HepG2 (cell line): ENCODE measurements at regions not wholly inside any gene's neighbourhood (a gene's known extent, or its start where the extent isn't known, plus 50 kb on each side); places are given as distances from the start of the nearest gene placed in this dataset.

ENCODE experiments used
- ATAC-seq: fragments of 200-7000 bp; cut with Tn5 transposase; 3 replicates; pipeline ENCODE4 v1.9.1; 2020; ENCODE audit warnings: mild to moderate bottlenecking, moderate library complexity
- BruUV-seq: library from RNA; stranded (reverse); fragments of 400-500 nt; replicated peaks from 2 replicates; lab custom pipeline; 2021; lab: Mats Ljungman, UMichigan
- CTCF ChIA-PET: fragments of 300-600 bp; formaldehyde crosslinking; extraction: SDS; loops from one replicate; lab custom pipeline; 2021; ENCODE audit warnings: low total read pairs, inconsistent platforms, low intra/inter-chr PET ratio; lab: Yijun Ruan, JAX
- POLR2A ChIA-PET: fragments of 350-600 bp; sonication (Branson Sonifier 250); formaldehyde crosslinking; loops from one replicate; lab custom pipeline; 2020; ENCODE audit warnings: antibody characterized with exemption, inconsistent platforms; lab: Yijun Ruan, JAX
- DNase-seq: peaks from one replicate; pipeline ENCODE4 v3.0.0-alpha.2; 2015; ENCODE audit warnings: low spot score
- FAIRE-seq: peaks from 3 replicates; lab custom pipeline; 2011; peaks lifted over from hg19 to GRCh38; lab: Jason Lieb, UNC
- H2AFZ ChIP-seq: one replicate; pipeline ENCODE4 v1.6.1; 2011; ENCODE audit warnings: low read length, inconsistent platforms
- H3K27ac ChIP-seq: fragments of 300-600 bp; 3 replicates; pipeline ENCODE4 v1.8.0; 2011; ENCODE audit warnings: mixed run types, mild to moderate bottlenecking, mixed read lengths, low read length, inconsistent platforms; ENCODE audit not compliant: insufficient read depth; ENCODE audit errors: extremely low read length
- H3K27me3 ChIP-seq, 2 experiments: fragments of 200-600 bp in 1 of 2; 2 replicates in 1 of 2; 3 replicates in 1 of 2; pipeline versions ENCODE4 v1.6.0 to v1.8.0; 2011; ENCODE audit warnings: low read length in 2 of 2, mild to moderate bottlenecking in 2 of 2, moderate library complexity in 2 of 2, inconsistent platforms in 1 of 2; ENCODE audit not compliant: insufficient read depth in 2 of 2, control insufficient read depth in 1 of 2
- H3K36me3 ChIP-seq, 2 experiments: fragments of 200-600 bp in 1 of 2; replicated peaks in 1 of 2; 2 replicates in 1 of 2; 3 replicates in 1 of 2; pipeline versions ENCODE4 v1.5.1 to v1.8.0; 2011; ENCODE audit warnings: low read length in 2 of 2, inconsistent platforms in 1 of 2; ENCODE audit not compliant: insufficient read depth in 2 of 2, control insufficient read depth in 1 of 2
- H3K4me1 ChIP-seq: 2 replicates; pipeline ENCODE4 v1.5.1; 2012; ENCODE audit warnings: low read length, inconsistent platforms; ENCODE audit not compliant: insufficient read depth
- H3K4me2 ChIP-seq: 2 replicates; pipeline ENCODE4 v1.6.0; 2011; ENCODE audit warnings: low read depth, low read length, inconsistent platforms
- H3K4me3 ChIP-seq, 3 experiments: fragments of 200-600 bp in 1 of 3; sonication (generic), shearing (Covaris generic) in 1 of 3; replicated peaks in 1 of 3; 2 replicates each; pipeline ENCODE4 v1.5.1; 2011 to 2016; ENCODE audit warnings: low read length in 3 of 3, inconsistent platforms in 2 of 3, low read depth in 2 of 3, mild to moderate bottlenecking in 2 of 3, control low read depth in 1 of 3, mixed read lengths in 1 of 3; ENCODE audit not compliant: insufficient read depth in 1 of 3
- H3K79me2 ChIP-seq: one replicate; pipeline ENCODE4 v1.6.1; 2011; ENCODE audit warnings: low read length, inconsistent platforms; ENCODE audit not compliant: insufficient read depth
- H3K9ac ChIP-seq: 2 replicates; pipeline ENCODE4 v1.6.0; 2011; ENCODE audit warnings: mild to moderate bottlenecking, low read depth, low read length, inconsistent platforms; ENCODE audit not compliant: insufficient read depth
- H3K9me3 ChIP-seq: 2 replicates; pipeline ENCODE4 v1.5.1; 2012; ENCODE audit warnings: mild to moderate bottlenecking, low read length
- H4K20me1 ChIP-seq: 2 replicates; pipeline ENCODE4 v1.6.0; 2011; ENCODE audit warnings: inconsistent platforms, mild to moderate bottlenecking, low read length, moderate library complexity; ENCODE audit not compliant: insufficient read depth
- FOXM1 ChIP-seq: sonication (generic); formaldehyde crosslinking; IDR thresholded peaks from 2 replicates; pipeline ENCODE4 v1.5.0; 2020; ENCODE audit warnings: missing genetic modification reagents
- KLF13 ChIP-seq: sonication (generic); formaldehyde crosslinking; IDR thresholded peaks from 2 replicates; pipeline ENCODE4 v1.4.0; 2020; ENCODE audit warnings: mild to moderate bottlenecking, missing genetic modification reagents
- MAZ ChIP-seq, 2 experiments: sonication (generic) in 1 of 2; formaldehyde crosslinking in 1 of 2; IDR thresholded peaks; 2 replicates each; pipeline versions ENCODE4 v1.5.0 to v1.6.1; 2012 to 2020; ENCODE audit warnings: low read depth in 2 of 2, mild to moderate bottlenecking in 2 of 2, borderline replicate concordance in 1 of 2, improper control_type of control experiment in 1 of 2, low read length in 1 of 2, missing genetic modification reagents in 1 of 2, moderate library complexity in 1 of 2
- NONO ChIP-seq, 2 experiments: fragments of 450-650 bp in 1 of 2; sonication (generic) in 1 of 2; formaldehyde crosslinking in 1 of 2; IDR thresholded peaks in 1 of 2; conservative IDR thresholded peaks in 1 of 2; 2 replicates each; pipeline versions ENCODE4 v1.6.1 to v1.8.0; 2017 to 2022; ENCODE audit warnings: mild to moderate bottlenecking in 1 of 2, missing genetic modification reagents in 1 of 2, moderate library complexity in 1 of 2
- SATB2 ChIP-seq: sonication (generic); formaldehyde crosslinking; IDR thresholded peaks from 2 replicates; pipeline ENCODE4 v1.5.0; 2020; ENCODE audit warnings: missing genetic modification reagents
- SP1 ChIP-seq, 2 experiments: fragments of 450-650 bp in 1 of 2; sonication (generic) in 1 of 2; formaldehyde crosslinking in 1 of 2; IDR thresholded peaks; 2 replicates each; pipeline versions ENCODE4 v1.4.0 to v1.6.1; 2016 to 2020; ENCODE audit warnings: missing genetic modification reagents in 1 of 2
- SP2 ChIP-seq: sonication (generic); formaldehyde crosslinking; IDR thresholded peaks from 2 replicates; pipeline ENCODE4 v1.5.1; 2020; ENCODE audit warnings: mild to moderate bottlenecking, missing genetic modification reagents
- ZNF605 ChIP-seq: sonication (generic); formaldehyde crosslinking; IDR thresholded peaks from 2 replicates; pipeline ENCODE4 v1.8.0; 2022; ENCODE audit warnings: mild to moderate bottlenecking, missing genetic modification reagents
- WGBS: methylation state at CpG from one replicate; pipeline ENCODE4 v1.1.6; 2017; ENCODE audit warnings: low lambda C conversion rate; 5-methylcytosine and 5-hydroxymethylcytosine counted together
- in situ Hi-C: cut with HindIII; loops from 2 replicates; pipeline ENCODE4 v1.10.0; 2017; ENCODE audit warnings: low pct_unique_long_range_greater_than_20kb; ENCODE audit not compliant: extremely low pct_ligation_motif_present
- intact Hi-C: fragments of 100-400 bp; cut with micrococcal nuclease; formaldehyde crosslinking; loops from one replicate; pipeline ENCODE4 v1.10.0; 2022; ENCODE audit not compliant: unreplicated experiment
- TF ChIP-seq, protein P1 (sequence below): sonication (generic); formaldehyde crosslinking; IDR thresholded peaks from one replicate; pipeline ENCODE4 v1.5.1; 2020; ENCODE audit warnings: mild to moderate bottlenecking, missing genetic modification reagents; ENCODE audit errors: not compliant biosample characterization

DNA sequence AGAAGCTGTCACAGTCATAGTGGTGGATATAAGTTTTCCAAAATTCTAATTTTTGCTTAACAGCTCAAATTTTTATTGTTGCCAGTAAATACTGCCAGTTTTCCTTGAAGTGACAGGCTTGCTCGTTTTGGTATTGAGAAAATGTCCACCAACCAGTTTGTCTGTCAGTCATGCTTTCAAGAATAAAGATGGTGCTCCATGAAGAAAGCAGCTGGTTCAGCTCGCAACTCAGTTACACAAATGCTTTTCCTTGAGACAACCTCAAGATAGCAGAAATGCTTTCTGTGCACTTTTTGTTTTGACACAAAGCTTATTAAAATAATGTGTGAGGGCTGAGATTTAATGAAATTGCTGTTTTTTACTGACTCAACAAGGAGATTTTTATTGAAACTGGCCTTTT lies 135.7 kb downstream of the LRRC70 start:
- ChIA-PET CTCF (no interaction called here), POLR2A (no interaction called here)
- Histone ChIP-seq H3K9me3 (no peaks in the 10 kb centered on the region), H3K4me3 (no peak overlapping the region), H3K4me1 (no peaks in the 10 kb centered on the region), H4K20me1 (no peaks in the 10 kb centered on the region), H3K27me3 (no peaks in the 10 kb centered on the region), H3K9ac (no peak overlapping the region), H3K79me2 (no peaks in the 10 kb centered on the region), H3K36me3 (no peaks in the 10 kb centered on the region), H3K27ac (no peak overlapping the region), H2AFZ (no peak overlapping the region), H3K4me2 (no peak overlapping the region)
- no TSS peak for BruUV-seq
- intact Hi-C loops (no loop called here), in situ Hi-C loops (no loop called here)
- TF ChIP-seq SP1 (IDR thresholded peaks at IDR 0.05) = no peak
- no peak for TF ChIP-seq SP1 (CRISPR knock-in tag; IDR thresholded peaks at IDR 0.05)
- no peak for TF ChIP-seq SATB2
- TF ChIP-seq SP2 (CRISPR knock-in tag) = no peak
- TF ChIP-seq, protein P1, sequence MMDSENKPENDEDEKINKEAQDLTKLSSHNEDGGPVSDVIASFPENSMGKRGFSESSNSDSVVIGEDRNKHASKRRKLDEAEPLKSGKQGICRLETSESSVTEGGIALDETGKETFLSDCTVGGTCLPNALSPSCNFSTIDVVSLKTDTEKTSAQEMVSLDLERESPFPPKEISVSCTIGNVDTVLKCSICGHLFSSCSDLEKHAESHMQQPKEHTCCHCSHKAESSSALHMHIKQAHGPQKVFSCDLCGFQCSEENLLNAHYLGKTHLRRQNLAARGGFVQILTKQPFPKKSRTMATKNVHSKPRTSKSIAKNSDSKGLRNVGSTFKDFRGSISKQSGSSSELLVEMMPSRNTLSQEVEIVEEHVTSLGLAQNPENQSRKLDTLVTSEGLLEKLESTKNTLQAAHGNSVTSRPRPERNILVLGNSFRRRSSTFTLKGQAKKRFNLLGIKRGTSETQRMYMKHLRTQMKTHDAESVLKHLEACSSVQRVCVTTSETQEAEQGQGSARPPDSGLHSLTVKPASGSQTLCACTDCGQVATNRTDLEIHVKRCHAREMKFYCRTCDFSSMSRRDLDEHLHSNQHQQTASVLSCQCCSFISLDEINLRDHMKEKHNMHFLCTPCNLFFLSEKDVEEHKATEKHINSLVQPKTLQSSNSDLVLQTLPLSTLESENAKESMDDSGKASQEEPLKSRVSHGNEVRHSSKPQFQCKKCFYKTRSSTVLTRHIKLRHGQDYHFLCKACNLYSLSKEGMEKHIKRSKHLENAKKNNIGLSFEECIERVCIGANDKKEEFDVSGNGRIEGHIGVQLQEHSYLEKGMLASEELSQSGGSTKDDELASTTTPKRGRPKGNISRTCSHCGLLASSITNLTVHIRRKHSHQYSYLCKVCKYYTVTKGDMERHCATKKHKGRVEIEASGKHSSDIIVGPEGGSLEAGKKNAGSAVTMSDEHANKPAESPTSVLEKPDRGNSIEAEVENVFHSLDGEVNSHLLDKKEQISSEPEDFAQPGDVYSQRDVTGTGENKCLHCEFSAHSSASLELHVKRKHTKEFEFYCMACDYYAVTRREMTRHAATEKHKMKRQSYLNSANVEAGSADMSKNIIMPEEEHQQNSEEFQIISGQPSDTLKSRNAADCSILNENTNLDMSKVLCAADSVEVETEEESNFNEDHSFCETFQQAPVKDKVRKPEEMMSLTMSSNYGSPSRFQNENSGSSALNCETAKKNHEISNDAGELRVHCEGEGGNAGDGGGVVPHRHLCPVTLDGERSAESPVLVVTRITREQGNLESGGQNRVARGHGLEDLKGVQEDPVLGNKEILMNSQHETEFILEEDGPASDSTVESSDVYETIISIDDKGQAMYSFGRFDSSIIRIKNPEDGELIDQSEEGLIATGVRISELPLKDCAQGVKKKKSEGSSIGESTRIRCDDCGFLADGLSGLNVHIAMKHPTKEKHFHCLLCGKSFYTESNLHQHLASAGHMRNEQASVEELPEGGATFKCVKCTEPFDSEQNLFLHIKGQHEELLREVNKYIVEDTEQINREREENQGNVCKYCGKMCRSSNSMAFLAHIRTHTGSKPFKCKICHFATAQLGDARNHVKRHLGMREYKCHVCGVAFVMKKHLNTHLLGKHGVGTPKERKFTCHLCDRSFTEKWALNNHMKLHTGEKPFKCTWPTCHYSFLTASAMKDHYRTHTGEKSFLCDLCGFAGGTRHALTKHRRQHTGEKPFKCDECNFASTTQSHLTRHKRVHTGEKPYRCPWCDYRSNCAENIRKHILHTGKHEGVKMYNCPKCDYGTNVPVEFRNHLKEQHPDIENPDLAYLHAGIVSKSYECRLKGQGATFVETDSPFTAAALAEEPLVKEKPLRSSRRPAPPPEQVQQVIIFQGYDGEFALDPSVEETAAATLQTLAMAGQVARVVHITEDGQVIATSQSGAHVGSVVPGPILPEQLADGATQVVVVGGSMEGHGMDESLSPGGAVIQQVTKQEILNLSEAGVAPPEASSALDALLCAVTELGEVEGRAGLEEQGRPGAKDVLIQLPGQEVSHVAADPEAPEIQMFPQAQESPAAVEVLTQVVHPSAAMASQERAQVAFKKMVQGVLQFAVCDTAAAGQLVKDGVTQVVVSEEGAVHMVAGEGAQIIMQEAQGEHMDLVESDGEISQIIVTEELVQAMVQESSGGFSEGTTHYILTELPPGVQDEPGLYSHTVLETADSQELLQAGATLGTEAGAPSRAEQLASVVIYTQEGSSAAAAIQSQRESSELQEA = no peak
- no peak for TF ChIP-seq FOXM1 (CRISPR knock-in tag)
- no peak for TF ChIP-seq KLF13 (CRISPR knock-in tag)
- TF ChIP-seq ZNF605 (CRISPR knock-in tag) = no peak
- no peak for TF ChIP-seq NONO (IDR thresholded peaks at IDR 0.05)
- no peak for TF ChIP-seq NONO (CRISPR knock-in tag; conservative IDR thresholded peaks at IDR 0.05)
- TF ChIP-seq MAZ (IDR thresholded peaks at IDR 0.05; ENCODE audit: borderline replicate concordance, low read depth, low read length) = no peak
- TF ChIP-seq MAZ (CRISPR knock-in tag; IDR thresholded peaks at IDR 0.05; ENCODE audit: low read depth) = no peak
- ATAC-seq (no peak), DNase-seq (no peak), FAIRE-seq (no peak)
- WGBS = 48% methylated on average over 2 of the region's 2 CpGs
